NCI-H128 (cell line): ENCODE measurements at regions not wholly inside any gene's neighbourhood (a gene's known extent, or its start where the extent isn't known, plus 50 kb on each side); places are given as distances from the start of the nearest gene placed in this dataset.
"Not testable (repeated sequence)": the region's sequence is repeated elsewhere in the genome, so short reads cannot be mapped to it uniquely, and the experiment has no call there.

ENCODE experiments used
- DNase-seq: peaks from one replicate; lab custom pipeline; 2025; ENCODE audit not compliant: unreplicated experiment; lab: John Stamatoyannopoulos, UW

GRCh38 chr10:45056806-45057205, 56.1 kb downstream of the ZNF22 start:
- not testable (repeated sequence) for DNase-seq

GRCh38 chr10:45058580-45058979, 57.9 kb downstream of the ZNF22 start:
- DNase-seq: no peak

- DNase-seq: no peak
Observed at GRCh38 chr10:45058992-45059561, 58.4 kb downstream of the ZNF22 start.

GRCh38 chr10:45059632-45060031, 58.9 kb downstream of the ZNF22 start:
- no peak for DNase-seq

GRCh38 chr10:45061982-45062381, 61.3 kb downstream of the ZNF22 start:
- DNase-seq: no peak

- DNase-seq: no peak
Observed at GRCh38 chr10:45063591-45064231, 63.0 kb downstream of the ZNF22 start.

GRCh38 chr10:45064998-45065397, 64.3 kb downstream of the ZNF22 start:
- no peak for DNase-seq

GRCh38 chr10:45071043-45071813, 70.5 kb downstream of the ZNF22 start:
- DNase-seq: no peak

GRCh38 chr10:45075216-45075615, 74.5 kb downstream of the ZNF22 start:
- no peak for DNase-seq

- no peak for DNase-seq
Observed at GRCh38 chr10:45075826-45076380, 75.2 kb downstream of the ZNF22 start.

GRCh38 chr10:45076891-45077290, 76.2 kb downstream of the ZNF22 start:
- DNase-seq: no peak

GRCh38 chr10:45080331-45080730, 79.6 kb downstream of the ZNF22 start:
- no peak for DNase-seq

- DNase-seq: no peak
Observed at GRCh38 chr10:45082176-45082575, 81.5 kb downstream of the ZNF22 start.

- peak; percentile 1 for DNase-seq
Observed at GRCh38 chr10:45091968-45092367, 91.2 kb downstream of the ZNF22 start.

GRCh38 chr10:45093945-45094344, 93.2 kb downstream of the ZNF22 start:
- no peak for DNase-seq

- no peak for DNase-seq
Observed at GRCh38 chr10:45095286-45095685, 94.6 kb downstream of the ZNF22 start.

- DNase-seq: no peak
Observed at GRCh38 chr10:45096001-45096400, 95.3 kb downstream of the ZNF22 start.

- DNase-seq: no peak
Observed at GRCh38 chr10:45100429-45100828, 99.7 kb downstream of the ZNF22 start.

- DNase-seq: no peak
Observed at GRCh38 chr10:45104674-45105073, 104.0 kb downstream of the ZNF22 start.

- DNase-seq: not testable (repeated sequence)
Observed at GRCh38 chr10:45105309-45105708, 104.6 kb downstream of the ZNF22 start.

- DNase-seq: no peak
Observed at GRCh38 chr10:45106236-45106856, 105.6 kb downstream of the ZNF22 start.

GRCh38 chr10:45111509-45111908, 110.8 kb downstream of the ZNF22 start:
- DNase-seq: no peak
